ENCODE measurements at regions not wholly inside any gene's neighbourhood (a gene's known extent, or its start where the extent isn't known, plus 50 kb on each side); places are given as distances from the start of the nearest gene placed in this dataset.

DNA sequence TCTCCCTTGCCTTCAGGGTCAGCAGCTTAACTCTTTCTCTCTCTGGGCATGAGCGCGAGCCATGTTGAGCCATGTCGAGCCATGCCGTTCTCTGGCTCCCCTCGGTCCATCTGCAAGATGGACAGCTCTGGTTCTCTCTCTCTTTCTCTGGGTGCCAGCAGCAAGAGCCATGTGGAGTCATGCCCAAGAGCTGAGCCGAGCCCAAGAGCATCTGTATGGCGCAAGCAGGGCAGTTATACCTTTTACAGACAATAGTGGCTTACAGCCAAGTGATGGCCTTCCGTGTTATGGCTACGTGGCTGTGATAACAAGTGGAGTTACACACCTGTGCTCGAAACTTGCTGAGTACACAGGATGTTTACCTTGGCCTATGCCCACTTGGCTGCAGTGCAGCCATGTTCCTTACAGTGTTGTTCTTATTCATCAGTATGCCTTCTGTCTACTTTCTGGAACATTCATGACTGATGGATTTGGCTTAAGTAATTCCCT lies 327.7 kb downstream of the GLRX3 start:
- TF ChIP-seq, protein P1, sequence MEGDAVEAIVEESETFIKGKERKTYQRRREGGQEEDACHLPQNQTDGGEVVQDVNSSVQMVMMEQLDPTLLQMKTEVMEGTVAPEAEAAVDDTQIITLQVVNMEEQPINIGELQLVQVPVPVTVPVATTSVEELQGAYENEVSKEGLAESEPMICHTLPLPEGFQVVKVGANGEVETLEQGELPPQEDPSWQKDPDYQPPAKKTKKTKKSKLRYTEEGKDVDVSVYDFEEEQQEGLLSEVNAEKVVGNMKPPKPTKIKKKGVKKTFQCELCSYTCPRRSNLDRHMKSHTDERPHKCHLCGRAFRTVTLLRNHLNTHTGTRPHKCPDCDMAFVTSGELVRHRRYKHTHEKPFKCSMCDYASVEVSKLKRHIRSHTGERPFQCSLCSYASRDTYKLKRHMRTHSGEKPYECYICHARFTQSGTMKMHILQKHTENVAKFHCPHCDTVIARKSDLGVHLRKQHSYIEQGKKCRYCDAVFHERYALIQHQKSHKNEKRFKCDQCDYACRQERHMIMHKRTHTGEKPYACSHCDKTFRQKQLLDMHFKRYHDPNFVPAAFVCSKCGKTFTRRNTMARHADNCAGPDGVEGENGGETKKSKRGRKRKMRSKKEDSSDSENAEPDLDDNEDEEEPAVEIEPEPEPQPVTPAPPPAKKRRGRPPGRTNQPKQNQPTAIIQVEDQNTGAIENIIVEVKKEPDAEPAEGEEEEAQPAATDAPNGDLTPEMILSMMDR (conservative IDR thresholded peaks at IDR 0.05; ENCODE audit: low read depth in 2 of 2): no peak
- TF ChIP-seq POLR2AphosphoS5 (IDR thresholded peaks at IDR 0.05; ENCODE audit: low read depth) (no peak), CREB1 (CRISPR knock-in tag; IDR thresholded peaks at IDR 0.05; ENCODE audit: low read depth) (no peak), ZNF114 (CRISPR knock-in tag; IDR thresholded peaks at IDR 0.05) (no peak), EZH2 (IDR thresholded peaks at IDR 0.05; ENCODE audit: low read depth, unreplicated experiment) (no peak), STAT1 (IDR thresholded peaks at IDR 0.05; ENCODE audit: unreplicated experiment) (no peak), JUNB (IDR thresholded peaks at IDR 0.05; ENCODE audit: unreplicated experiment) (no peak), EZH2phosphoT487 (IDR thresholded peaks at IDR 0.05; ENCODE audit: unreplicated experiment) (no peak), ZNF331 (CRISPR knock-in tag; IDR thresholded peaks at IDR 0.05; ENCODE audit: low read depth) (no peak), NANOG (IDR thresholded peaks at IDR 0.05; ENCODE audit: borderline replicate concordance) (no peak)
- TF ChIP-seq, protein P2, sequence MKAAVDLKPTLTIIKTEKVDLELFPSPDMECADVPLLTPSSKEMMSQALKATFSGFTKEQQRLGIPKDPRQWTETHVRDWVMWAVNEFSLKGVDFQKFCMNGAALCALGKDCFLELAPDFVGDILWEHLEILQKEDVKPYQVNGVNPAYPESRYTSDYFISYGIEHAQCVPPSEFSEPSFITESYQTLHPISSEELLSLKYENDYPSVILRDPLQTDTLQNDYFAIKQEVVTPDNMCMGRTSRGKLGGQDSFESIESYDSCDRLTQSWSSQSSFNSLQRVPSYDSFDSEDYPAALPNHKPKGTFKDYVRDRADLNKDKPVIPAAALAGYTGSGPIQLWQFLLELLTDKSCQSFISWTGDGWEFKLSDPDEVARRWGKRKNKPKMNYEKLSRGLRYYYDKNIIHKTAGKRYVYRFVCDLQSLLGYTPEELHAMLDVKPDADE (IDR thresholded peaks at IDR 0.05): no peak
- TF ChIP-seq, protein P3, sequence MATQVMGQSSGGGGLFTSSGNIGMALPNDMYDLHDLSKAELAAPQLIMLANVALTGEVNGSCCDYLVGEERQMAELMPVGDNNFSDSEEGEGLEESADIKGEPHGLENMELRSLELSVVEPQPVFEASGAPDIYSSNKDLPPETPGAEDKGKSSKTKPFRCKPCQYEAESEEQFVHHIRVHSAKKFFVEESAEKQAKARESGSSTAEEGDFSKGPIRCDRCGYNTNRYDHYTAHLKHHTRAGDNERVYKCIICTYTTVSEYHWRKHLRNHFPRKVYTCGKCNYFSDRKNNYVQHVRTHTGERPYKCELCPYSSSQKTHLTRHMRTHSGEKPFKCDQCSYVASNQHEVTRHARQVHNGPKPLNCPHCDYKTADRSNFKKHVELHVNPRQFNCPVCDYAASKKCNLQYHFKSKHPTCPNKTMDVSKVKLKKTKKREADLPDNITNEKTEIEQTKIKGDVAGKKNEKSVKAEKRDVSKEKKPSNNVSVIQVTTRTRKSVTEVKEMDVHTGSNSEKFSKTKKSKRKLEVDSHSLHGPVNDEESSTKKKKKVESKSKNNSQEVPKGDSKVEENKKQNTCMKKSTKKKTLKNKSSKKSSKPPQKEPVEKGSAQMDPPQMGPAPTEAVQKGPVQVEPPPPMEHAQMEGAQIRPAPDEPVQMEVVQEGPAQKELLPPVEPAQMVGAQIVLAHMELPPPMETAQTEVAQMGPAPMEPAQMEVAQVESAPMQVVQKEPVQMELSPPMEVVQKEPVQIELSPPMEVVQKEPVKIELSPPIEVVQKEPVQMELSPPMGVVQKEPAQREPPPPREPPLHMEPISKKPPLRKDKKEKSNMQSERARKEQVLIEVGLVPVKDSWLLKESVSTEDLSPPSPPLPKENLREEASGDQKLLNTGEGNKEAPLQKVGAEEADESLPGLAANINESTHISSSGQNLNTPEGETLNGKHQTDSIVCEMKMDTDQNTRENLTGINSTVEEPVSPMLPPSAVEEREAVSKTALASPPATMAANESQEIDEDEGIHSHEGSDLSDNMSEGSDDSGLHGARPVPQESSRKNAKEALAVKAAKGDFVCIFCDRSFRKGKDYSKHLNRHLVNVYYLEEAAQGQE (IDR thresholded peaks at IDR 0.05; ENCODE audit: unreplicated experiment): no peak
- TF ChIP-seq, protein P4, sequence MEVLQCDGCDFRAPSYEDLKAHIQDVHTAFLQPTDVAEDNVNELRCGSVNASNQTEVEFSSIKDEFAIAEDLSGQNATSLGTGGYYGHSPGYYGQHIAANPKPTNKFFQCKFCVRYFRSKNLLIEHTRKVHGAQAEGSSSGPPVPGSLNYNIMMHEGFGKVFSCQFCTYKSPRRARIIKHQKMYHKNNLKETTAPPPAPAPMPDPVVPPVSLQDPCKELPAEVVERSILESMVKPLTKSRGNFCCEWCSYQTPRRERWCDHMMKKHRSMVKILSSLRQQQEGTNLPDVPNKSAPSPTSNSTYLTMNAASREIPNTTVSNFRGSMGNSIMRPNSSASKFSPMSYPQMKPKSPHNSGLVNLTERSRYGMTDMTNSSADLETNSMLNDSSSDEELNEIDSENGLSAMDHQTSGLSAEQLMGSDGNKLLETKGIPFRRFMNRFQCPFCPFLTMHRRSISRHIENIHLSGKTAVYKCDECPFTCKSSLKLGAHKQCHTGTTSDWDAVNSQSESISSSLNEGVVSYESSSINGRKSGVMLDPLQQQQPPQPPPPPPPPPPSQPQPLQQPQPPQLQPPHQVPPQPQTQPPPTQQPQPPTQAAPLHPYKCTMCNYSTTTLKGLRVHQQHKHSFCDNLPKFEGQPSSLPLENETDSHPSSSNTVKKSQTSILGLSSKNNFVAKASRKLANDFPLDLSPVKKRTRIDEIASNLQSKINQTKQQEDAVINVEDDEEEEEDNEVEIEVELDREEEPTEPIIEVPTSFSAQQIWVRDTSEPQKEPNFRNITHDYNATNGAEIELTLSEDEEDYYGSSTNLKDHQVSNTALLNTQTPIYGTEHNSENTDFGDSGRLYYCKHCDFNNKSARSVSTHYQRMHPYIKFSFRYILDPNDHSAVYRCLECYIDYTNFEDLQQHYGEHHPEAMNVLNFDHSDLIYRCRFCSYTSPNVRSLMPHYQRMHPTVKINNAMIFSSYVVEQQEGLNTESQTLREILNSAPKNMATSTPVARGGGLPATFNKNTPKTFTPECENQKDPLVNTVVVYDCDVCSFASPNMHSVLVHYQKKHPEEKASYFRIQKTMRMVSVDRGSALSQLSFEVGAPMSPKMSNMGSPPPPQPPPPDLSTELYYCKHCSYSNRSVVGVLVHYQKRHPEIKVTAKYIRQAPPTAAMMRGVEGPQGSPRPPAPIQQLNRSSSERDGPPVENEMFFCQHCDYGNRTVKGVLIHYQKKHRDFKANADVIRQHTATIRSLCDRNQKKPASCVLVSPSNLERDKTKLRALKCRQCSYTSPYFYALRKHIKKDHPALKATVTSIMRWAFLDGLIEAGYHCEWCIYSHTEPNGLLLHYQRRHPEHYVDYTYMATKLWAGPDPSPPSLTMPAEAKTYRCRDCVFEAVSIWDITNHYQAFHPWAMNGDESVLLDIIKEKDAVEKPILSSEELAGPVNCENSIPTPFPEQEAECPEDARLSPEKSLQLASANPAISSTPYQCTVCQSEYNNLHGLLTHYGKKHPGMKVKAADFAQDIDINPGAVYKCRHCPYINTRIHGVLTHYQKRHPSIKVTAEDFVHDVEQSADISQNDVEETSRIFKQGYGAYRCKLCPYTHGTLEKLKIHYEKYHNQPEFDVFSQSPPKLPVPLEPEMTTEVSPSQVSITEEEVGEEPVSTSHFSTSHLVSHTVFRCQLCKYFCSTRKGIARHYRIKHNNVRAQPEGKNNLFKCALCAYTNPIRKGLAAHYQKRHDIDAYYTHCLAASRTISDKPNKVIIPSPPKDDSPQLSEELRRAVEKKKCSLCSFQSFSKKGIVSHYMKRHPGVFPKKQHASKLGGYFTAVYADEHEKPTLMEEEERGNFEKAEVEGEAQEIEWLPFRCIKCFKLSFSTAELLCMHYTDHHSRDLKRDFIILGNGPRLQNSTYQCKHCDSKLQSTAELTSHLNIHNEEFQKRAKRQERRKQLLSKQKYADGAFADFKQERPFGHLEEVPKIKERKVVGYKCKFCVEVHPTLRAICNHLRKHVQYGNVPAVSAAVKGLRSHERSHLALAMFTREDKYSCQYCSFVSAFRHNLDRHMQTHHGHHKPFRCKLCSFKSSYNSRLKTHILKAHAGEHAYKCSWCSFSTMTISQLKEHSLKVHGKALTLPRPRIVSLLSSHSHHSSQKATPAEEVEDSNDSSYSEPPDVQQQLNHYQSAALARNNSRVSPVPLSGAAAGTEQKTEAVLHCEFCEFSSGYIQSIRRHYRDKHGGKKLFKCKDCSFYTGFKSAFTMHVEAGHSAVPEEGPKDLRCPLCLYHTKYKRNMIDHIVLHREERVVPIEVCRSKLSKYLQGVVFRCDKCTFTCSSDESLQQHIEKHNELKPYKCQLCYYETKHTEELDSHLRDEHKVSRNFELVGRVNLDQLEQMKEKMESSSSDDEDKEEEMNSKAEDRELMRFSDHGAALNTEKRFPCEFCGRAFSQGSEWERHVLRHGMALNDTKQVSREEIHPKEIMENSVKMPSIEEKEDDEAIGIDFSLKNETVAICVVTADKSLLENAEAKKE (CRISPR knock-in tag; IDR thresholded peaks at IDR 0.05): no peak
- H3K4me3 Mint-ChIP-seq: no peak overlapping the region
- no peak overlapping the region for H2AFZ ChIP-seq
- no peaks in the 10 kb centered on the region for H3F3A ChIP-seq (replicated peaks; ENCODE audit: low read depth)
- H3K4me1 Mint-ChIP-seq: no peaks in the 10 kb centered on the region
- peaks cover 99% of the 10 kb centered on the region for H3K9me3 Mint-ChIP-seq
- no peaks in the 10 kb centered on the region for H3K79me2 ChIP-seq (replicated peaks; ENCODE audit: insufficient read depth)
- H3K27me3 ChIP-seq (ENCODE audit: insufficient read depth): no peaks in the 10 kb centered on the region
- H3K4me3 ChIP-seq: no peak overlapping the region
- no peak overlapping the region for H3K4me2 ChIP-seq
- no peak overlapping the region for H3K27ac Mint-ChIP-seq
- peaks cover 4% of the 10 kb centered on the region for H3K27me3 Mint-ChIP-seq (ENCODE audit: insufficient read depth, low read depth, poor library complexity)
- no peaks in the 10 kb centered on the region for H3K9me2 ChIP-seq (ENCODE audit: insufficient read depth)
- DNase-seq (ENCODE audit: low spot score) (no peak), ATAC-seq (no peak)
- no peaks in the 10 kb centered on the region for H3K4me1 ChIP-seq (ENCODE audit: insufficient read depth)
- H3K27ac ChIP-seq (ENCODE audit: low read depth): no peak overlapping the region
- no peaks in the 10 kb centered on the region for H3K36me3 ChIP-seq (ENCODE audit: insufficient read depth)
- peaks cover 37% of the 10 kb centered on the region for H3K36me3 Mint-ChIP-seq (ENCODE audit: low read depth)
- no peaks in the 10 kb centered on the region for H4K20me1 ChIP-seq (replicated peaks; ENCODE audit: insufficient read depth)

All from GM23338 (cell line).